ENCODE measurements at regions not wholly inside any gene's neighbourhood (a gene's known extent, or its start where the extent isn't known, plus 50 kb on each side); places are given as distances from the start of the nearest gene placed in this dataset.

DNA sequence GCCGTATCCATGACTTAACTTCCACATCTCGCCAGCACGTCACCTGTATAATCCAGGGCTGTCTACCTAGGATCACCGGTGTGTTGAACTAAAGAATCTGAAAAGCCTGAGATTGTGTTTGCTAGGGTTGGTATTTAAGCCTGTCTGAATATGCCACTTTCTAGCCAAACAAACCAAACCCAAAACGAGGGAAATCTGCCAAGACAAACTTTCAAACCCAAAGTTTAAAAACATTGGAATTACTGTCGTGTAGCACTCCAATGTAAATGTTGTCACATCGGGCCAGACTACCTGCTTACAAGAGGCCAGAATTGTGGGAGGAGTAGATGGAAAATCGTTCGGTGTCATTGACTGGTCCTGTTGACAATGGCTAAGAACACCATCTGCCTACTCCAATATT lies 747.8 kb downstream of the EFNB2 start:
- no peak for TF ChIP-seq POLR2A (IDR thresholded peaks at IDR 0.05)
- no peak for TF ChIP-seq CTCF (IDR thresholded peaks at IDR 0.05)

Data from vagina (tissue), 2 donors.